Transverse colon (tissue), 4 donors: ENCODE measurements at regions not wholly inside any gene's neighbourhood (a gene's known extent, or its start where the extent isn't known, plus 50 kb on each side); places are given as distances from the start of the nearest gene placed in this dataset.

Experiments used
- DNase-seq: peaks from one replicate; pipeline ENCODE4 v3.0.0-alpha.2; 2019
- H3K27ac ChIP-seq, 4 donors: fragments of 200-600 bp; sonication (generic); 2 replicates each; pipeline ENCODE4 v1.5.1; 2016 to 2018; ENCODE audit warnings: inconsistent platforms in 4 of 4
- H3K27me3 ChIP-seq: fragments of 200-600 bp; sonication (generic); 2 replicates; pipeline ENCODE4 v1.5.1; 2017; ENCODE audit warnings: inconsistent platforms
- H3K36me3 ChIP-seq, 4 donors: fragments of 200-600 bp; sonication (generic); 2 replicates each; pipeline ENCODE4 v1.5.1; 2017 to 2019; ENCODE audit warnings: inconsistent platforms in 4 of 4
- H3K4me1 ChIP-seq, 4 donors: fragments of 200-600 bp; sonication (generic); 2 replicates each; pipeline ENCODE4 v1.5.1; 2017 to 2020; ENCODE audit warnings: inconsistent platforms in 4 of 4
- H3K4me3 ChIP-seq, 4 donors: fragments of 200-600 bp; sonication (generic); 1 replicate in 1 of 4; 2 replicates in 3 of 4; pipeline versions ENCODE4 v1.5.1 to v1.6.1; 2017 to 2019; ENCODE audit warnings: inconsistent platforms in 4 of 4
- H3K9me3 ChIP-seq, 2 donors: fragments of 200-600 bp; sonication (generic); 2 replicates each; pipeline ENCODE4 v1.5.1; 2017 to 2019; ENCODE audit warnings: inconsistent platforms in 2 of 2
- EP300 ChIP-seq: sonication (generic); formaldehyde crosslinking; IDR thresholded peaks from one replicate; pipeline ENCODE4 v1.6.1; 2017; ENCODE audit warnings: antibody characterized with exemption, low read depth
- POLR2A ChIP-seq: fragments of 450-650 bp; IDR thresholded peaks from one replicate; pipeline ENCODE4 v1.6.1; 2016; ENCODE audit warnings: antibody characterized with exemption, mild to moderate bottlenecking, moderate library complexity
- POLR2AphosphoS5 ChIP-seq, 3 donors: sonication (generic); formaldehyde crosslinking; IDR thresholded peaks; one replicate each; pipeline ENCODE4 v1.6.1; 2016; ENCODE audit warnings: antibody characterized with exemption in 3 of 3
- WGBS, 2 donors: methylation state at CpG; one replicate each; pipeline ENCODE4 v1.1.5; 2018; ENCODE audit warnings: low coverage in 1 of 2; 5-methylcytosine and 5-hydroxymethylcytosine counted together
- in situ Hi-C, 4 donors: fragments of 200-750 bp; cut with MboI; loops; one replicate each; pipeline versions ENCODE4 v1.15.0 to v1.15.1; 2017; ENCODE audit warnings: low sequenced_read_pairs in 3 of 4, low pct_ligation_motif_present in 1 of 4, low pct_unique_long_range_greater_than_20kb in 1 of 4
- intact Hi-C: fragments of 100-400 bp; cut with DNase I; formaldehyde crosslinking; loops from one replicate; pipeline ENCODE4 v1.15.1; 2023; ENCODE audit warnings: low total_unique reads
- TF ChIP-seq, protein P1 (sequence below), 5 experiments: fragments of 200-600 bp in 3 of 5; fragments of 450-650 bp in 2 of 5; sonication (generic) in 3 of 5; IDR thresholded peaks; 1 replicate in 2 of 5; 2 replicates in 3 of 5; pipeline ENCODE4 v1.5.1; 2016 to 2017; ENCODE audit warnings: antibody characterized with exemption in 5 of 5, inconsistent platforms in 3 of 5, mild to moderate bottlenecking in 2 of 5, moderate library complexity in 1 of 5

DNA sequence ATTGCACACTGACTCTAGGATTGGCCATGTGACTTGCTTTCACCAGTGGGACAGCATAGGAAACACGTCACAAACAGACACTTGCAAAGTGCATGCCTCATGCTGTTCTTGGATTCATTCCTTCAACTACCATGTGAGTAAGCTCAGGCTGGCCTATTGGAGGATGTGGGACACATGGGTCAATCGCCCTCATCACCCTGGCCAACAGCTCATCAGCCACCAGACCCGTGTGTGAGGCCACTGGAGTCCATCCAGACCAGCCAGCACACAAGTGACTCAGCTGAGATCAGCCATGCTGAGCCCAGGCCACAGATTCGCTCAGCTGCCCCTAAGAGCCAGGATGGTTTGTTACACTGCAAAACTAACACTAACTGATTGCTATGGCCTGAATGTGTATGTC lies 216.1 kb upstream of the GRIK3 start:
- DNase-seq: no peak
- in situ Hi-C loops: no loop called here
- intact Hi-C loops: no loop called here
- TF ChIP-seq POLR2AphosphoS5 (IDR thresholded peaks at IDR 0.05) (no peak), POLR2A (no peak), EP300 (no peak)
- TF ChIP-seq, protein P1, sequence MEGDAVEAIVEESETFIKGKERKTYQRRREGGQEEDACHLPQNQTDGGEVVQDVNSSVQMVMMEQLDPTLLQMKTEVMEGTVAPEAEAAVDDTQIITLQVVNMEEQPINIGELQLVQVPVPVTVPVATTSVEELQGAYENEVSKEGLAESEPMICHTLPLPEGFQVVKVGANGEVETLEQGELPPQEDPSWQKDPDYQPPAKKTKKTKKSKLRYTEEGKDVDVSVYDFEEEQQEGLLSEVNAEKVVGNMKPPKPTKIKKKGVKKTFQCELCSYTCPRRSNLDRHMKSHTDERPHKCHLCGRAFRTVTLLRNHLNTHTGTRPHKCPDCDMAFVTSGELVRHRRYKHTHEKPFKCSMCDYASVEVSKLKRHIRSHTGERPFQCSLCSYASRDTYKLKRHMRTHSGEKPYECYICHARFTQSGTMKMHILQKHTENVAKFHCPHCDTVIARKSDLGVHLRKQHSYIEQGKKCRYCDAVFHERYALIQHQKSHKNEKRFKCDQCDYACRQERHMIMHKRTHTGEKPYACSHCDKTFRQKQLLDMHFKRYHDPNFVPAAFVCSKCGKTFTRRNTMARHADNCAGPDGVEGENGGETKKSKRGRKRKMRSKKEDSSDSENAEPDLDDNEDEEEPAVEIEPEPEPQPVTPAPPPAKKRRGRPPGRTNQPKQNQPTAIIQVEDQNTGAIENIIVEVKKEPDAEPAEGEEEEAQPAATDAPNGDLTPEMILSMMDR (IDR thresholded peaks at IDR 0.05): no peak
- 43% methylated on average over 4 of the region's 4 CpGs; no CpG with 5 or more reads in 1 of the 2 donors for WGBS, 2 donors
- Histone ChIP-seq H3K27me3 (peaks cover 19% of the 10 kb centered on the region), H3K4me3 (no peak overlapping the region), H3K27ac (no peak overlapping the region), H3K36me3 (no peaks in the 10 kb centered on the region), H3K9me3 (no peaks in the 10 kb centered on the region), H3K4me1 (no peaks in the 10 kb centered on the region)

DNA sequence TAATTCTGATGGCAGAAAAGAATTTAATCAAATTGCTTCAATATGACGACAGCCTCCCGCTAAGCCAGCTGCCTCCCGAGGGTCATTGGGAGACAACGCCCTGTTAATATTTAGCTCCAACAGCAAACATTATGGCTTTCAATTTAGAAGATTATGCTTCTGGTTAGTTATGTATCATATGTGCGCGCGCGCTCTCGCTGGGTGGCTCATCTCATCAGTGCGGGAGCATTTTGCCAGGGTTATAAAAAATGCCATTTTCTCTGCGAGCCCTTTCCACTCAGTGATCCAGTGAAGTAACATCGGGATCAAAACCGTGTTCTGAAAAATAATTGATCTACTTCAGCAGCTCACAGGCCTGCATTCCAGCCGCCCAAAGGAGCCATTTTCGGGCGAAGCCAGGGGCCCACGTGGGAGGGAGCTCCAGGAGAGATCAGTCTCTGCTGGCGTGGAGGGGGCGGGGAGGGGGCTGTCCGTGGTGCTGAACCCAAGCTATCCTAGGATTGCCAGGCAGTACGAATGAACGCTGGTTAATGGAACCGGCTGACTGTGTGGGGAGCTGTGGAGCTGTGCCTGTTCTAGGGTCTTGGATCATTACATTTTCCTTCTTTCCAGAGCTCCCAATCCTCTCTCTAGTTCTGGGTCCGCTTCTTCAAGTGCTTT lies 219.1 kb upstream of the ZC3H12A start:
- peaks cover 46% of the 10 kb centered on the region for H3K27me3 ChIP-seq
- H3K36me3 ChIP-seq: no peaks in the 10 kb centered on the region
- no peaks in the 10 kb centered on the region for H3K9me3 ChIP-seq
- 0 to 22% methylated on average over 2 to 24 of the region's 24 CpGs for WGBS, 2 donors
- H3K4me3 ChIP-seq: no peak overlapping the region
- no peaks in the 10 kb centered on the region for H3K4me1 ChIP-seq
- no peak for DNase-seq
- in situ Hi-C loops: no loop called here
- TF ChIP-seq EP300: no peak
- TF ChIP-seq, protein P1 (IDR thresholded peaks at IDR 0.05): no peak
- TF ChIP-seq POLR2A: no peak
- TF ChIP-seq POLR2AphosphoS5 (IDR thresholded peaks at IDR 0.05): no peak
- intact Hi-C loops: no loop called here
- no peak overlapping the region for H3K27ac ChIP-seq

DNA sequence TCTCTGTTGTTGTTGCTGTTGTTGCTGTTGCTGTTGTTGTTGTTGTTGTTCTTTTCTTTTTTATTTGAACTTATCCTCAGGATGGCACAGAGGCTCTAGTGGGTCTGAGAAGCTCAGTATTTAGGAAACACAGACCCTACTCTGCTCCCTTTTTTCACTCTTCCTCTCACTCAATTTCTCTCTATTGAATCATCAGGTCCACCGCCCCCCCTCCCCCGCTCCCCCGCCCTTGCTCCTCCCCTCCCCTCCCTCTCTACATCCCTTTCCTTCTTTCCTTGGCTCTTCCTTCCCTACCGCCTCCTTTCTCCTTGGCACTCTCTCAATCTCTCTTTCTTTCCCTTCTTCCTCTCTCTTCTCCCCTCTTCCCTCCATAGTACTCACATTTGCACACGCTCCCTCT lies 218.5 kb upstream of the ZC3H12A start:
- no peak for TF ChIP-seq POLR2A
- TF ChIP-seq, protein P1 (IDR thresholded peaks at IDR 0.05): no peak
- no peak for TF ChIP-seq POLR2AphosphoS5 (IDR thresholded peaks at IDR 0.05)
- TF ChIP-seq EP300: no peak
- intact Hi-C loops (no loop called here), in situ Hi-C loops (no loop called here)
- DNase-seq: no peak
- Histone ChIP-seq H3K9me3 (no peaks in the 10 kb centered on the region), H3K27me3 (peaks cover 46% of the 10 kb centered on the region), H3K36me3 (no peaks in the 10 kb centered on the region), H3K4me3 (no peak overlapping the region), H3K4me1 (no peaks in the 10 kb centered on the region), H3K27ac (no peak overlapping the region)
- 24% methylated on average over 5 of the region's 5 CpGs; no CpG with 5 or more reads in 1 of the 2 donors for WGBS, 2 donors

DNA sequence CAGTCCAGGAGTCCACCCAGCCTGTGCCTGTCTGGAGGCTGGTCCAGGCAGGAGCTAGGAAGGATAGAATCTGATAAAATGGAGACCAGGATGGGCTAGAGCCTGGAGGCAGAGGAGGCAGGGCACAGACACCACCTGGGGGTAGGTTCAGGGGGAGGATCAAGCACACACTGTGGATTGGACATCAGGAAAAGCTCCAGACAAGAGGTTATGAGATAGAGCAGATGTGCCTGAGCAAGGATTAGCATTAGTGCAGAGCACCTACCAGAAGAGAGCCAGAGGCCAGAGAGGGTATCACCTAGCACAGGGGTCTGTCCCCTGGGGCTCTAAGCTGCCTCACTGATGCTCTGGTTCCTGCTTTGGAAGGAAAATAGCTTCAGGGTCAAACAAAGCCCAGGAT lies 216.7 kb upstream of the ZC3H12A start:
- in situ Hi-C loops (no loop called here), intact Hi-C loops (no loop called here)
- TF ChIP-seq, protein P1 (IDR thresholded peaks at IDR 0.05): no peak
- no peak for TF ChIP-seq POLR2AphosphoS5 (IDR thresholded peaks at IDR 0.05)
- TF ChIP-seq POLR2A: no peak
- no peak for TF ChIP-seq EP300
- no peak overlapping the region for H3K27ac ChIP-seq
- no peaks in the 10 kb centered on the region for H3K4me1 ChIP-seq
- no peaks in the 10 kb centered on the region for H3K9me3 ChIP-seq
- no peak for DNase-seq
- no peaks in the 10 kb centered on the region for H3K36me3 ChIP-seq
- H3K4me3 ChIP-seq: no peak overlapping the region
- peaks cover 46% of the 10 kb centered on the region for H3K27me3 ChIP-seq
